HT-29 (cell line): ENCODE measurements at regions not wholly inside any gene's neighbourhood (a gene's known extent, or its start where the extent isn't known, plus 50 kb on each side); places are given as distances from the start of the nearest gene placed in this dataset.

Source experiments
- DNase-seq: peaks from one replicate; pipeline ENCODE4 v3.0.0-alpha.2; 2015; ENCODE audit warnings: low spot score

DNA sequence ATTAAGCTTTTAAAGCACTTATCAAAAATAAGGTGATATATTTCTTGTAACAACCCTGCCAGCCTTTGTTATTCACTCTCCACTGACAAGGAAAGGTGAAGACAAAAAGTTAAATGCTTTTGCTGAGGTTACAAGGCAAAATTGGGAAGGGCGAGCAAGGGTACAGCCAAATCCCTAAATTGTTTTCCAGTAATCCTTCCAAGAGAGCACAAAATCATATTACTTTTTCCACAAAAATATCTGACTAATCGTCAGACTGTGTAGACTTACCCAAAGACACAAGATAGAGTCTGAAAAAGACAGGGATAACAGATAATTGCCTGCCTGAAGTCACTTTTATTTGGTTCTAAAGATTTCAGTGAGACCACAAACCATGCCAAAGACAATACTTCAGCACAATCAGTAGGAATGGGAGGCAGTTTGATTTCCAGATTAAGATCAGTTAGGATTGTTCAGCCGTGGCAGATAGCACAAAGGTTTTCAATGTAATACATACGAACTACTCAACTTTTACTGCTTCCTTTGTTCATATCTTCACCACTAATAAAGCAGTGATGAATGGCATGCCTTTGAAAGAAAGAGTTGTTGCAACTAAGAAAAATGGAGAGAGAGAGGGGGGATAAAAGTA lies 383.8 kb upstream of the TUSC1 start:
- DNase-seq = no peak

DNA sequence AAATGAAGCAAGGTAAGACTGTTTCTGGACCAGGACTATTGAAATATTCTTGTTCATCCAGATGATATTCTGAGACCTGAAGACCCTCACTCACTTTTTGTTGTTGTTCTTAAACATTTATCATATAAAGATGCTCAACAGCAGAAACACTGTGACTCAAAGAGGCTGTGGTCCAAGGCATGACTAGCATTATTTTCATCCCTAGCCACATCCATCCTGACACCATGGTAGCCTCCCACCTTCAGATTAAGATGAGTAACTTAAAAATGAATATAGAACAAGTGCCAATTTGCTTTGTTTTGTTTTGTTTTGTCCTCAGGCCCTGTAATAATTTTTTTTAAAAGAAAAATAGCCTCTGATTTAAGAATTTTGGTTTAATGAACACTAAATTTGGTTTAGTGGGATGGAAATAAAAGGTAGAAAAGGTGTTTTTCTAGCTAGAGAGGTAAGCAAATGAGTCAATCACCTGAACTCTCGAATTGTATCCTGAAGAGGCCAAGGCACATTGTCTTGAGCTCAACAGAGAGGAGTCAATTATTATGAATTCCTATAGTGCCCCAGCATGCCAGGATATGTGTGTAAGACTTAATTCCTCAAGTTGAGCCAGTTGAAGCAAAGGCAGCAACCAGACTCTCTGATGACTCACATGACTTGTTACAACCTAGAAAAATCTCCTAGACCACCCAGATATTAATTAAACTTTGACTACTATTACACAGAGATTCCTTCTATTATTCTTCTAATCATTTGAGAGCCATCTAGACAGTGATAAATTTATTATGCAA lies 380.1 kb upstream of the TUSC1 start:
- DNase-seq = no peak

DNA sequence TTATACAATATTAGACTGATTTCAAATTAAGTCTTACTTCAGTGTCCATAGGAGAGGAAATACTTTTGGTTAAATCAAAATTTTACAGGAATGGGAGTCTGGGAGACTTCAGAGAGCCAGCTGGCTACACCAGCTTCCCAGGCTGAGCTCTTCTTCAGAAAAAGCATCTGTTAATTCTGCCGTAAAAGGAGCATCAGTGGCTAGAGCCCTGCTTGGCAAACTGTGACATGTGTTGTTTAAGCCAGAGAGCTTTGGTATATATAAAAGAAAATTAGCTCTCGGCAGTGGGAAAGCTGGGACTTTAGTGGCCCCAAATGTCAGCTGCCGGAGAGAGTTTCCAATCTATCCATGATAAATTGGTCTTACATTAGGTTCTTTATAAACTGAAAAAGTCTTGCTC lies 378.8 kb upstream of the TUSC1 start:
- DNase-seq = no peak

DNA sequence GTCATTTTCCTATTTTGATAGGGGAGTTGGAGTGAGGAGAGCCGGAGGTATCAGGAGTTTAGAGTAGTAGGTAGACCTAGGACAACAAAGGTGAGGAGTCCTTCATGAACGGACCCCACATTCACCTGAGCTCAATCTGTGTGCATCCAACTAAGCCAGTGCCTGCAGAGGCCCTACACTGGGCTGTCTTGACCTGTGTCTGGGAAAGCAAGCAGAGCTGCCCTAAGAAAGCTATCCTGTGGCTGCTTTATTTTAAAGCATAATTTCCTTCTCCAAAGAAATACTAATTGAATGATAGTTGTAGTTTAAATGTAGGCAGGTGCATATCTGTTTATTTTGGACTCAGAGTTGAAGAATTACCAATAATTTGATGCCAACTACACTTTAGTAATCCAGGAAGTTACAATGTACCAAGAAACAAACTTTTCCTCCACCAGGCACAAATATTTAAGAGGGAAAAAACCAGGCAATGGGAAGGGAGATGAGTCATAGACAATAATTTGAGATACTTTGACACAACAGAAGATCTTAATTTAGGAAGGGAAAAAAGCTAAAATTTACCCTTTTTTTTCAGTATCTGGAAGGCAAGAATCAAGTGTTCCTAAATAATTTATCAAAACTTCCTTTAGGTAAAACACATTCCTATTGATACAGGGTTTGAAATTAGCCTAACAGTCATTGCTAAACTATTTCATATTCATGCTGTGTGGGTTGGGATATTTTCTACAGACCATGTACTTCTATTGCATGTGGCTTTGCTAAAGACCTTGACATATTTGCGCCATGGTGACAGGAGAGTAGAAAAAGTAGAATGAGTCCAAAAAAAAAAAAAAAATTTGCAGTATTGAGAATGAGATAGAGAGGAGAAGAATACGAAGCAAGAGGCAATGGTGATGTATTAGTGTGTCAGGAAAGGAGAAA lies 376.6 kb upstream of the TUSC1 start:
- no peak for DNase-seq

DNA sequence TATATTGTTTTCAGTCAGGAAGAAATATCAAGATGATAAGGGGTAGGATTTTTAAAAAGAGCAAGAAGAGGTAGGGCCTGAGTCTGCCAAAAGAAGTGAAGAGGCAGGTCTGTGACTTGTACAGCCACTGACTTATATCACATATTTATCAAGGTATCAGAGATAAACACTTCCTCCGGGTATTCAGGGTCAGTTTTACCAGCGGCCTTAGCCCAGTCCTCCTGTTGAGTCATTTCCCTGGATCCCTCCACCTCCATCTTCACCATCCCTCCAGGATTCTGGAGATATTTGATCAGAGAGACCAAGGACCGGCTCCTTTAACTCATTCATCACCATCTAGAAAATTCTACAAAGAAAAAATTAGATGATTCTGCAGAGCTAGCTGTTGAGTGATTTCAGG lies 375.7 kb upstream of the TUSC1 start:
- no peak for DNase-seq

DNA sequence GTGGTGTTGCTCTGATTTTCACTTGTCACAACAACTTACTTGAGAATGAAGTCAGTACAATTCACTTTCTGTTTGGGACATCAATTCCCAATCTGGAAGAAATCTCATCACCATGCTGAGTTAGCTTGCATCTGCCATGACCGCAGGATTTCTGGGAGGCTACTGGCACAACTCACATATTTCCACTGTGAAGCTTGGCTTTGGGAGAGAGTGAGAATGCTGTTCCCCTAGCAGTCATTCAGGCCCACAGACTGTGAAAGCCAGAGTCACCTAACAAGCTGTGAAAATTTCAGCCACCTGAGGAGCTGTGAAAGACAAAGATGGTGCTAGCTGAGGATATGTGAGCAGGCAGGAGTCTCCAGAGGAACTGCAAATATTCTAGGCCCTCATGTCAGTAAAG lies 365.2 kb upstream of the TUSC1 start:
- DNase-seq = no peak

DNA sequence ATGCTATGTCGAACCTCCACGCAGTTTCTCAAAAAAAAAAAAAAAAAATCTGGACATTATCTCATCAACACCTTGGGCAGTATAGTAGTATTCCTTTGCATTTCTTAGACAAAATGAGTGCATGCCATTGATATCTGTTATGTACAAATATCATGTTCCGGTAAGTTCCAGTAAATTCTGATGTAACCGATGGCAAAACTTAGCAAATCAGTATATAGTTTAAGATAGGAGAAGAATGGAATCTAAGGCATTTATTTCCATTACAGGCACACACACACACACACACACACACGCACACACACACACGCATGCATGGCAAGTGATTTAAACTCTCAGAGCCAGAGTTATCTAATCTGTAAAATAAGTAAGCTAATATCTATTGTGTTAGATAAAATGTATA lies 356.5 kb upstream of the TUSC1 start:
- DNase-seq = no peak

DNA sequence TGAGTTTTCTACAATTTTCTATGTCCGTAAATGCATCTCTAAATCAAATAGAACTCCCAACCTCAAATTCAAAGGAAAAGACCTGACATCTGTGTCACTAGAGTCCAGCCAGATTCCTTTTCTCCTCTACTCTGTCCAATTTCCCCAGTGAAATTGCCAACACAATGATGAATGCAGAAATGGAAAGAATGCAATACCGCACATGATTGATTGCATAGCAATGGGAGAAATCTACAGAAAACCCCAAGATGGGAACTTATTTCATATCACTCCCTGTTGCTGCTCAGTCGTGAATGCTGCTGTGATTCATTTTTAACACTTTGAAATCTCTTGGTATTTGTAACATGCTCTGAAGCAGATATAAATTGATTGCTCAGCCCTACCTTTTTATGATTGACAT lies 355.1 kb upstream of the TUSC1 start:
- DNase-seq = no peak

DNA sequence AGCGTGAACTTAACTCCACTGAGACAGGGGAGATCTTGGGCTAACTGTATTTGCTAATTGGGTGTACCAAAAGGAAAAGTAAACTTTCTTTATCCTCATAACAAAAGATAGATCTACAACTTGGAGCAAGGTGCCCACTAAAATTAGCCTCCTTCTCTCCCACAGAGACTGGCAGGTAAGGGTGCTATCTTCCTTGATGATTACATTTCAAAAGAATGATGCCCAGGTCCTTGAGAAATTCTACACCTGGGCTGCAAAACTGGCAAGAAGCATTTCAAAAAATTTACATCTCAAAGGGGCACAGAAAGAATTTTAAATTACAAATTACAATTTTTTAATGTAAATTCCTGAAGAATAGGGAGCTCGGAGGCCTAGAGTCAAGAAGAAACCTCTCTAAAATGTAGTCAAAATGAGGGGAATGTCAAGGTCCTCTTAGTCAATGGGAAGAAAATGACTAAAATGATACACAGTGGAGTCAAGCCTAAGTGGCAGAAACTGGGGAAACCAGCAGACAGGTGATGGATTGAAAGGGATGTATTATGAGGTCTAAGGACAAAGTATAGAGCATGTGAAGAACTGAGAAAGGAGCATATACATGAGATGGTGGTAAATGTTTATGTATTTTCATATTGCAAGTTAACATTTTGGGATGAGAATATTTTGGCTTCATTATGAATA lies 348.3 kb upstream of the TUSC1 start:
- DNase-seq = no peak

DNA sequence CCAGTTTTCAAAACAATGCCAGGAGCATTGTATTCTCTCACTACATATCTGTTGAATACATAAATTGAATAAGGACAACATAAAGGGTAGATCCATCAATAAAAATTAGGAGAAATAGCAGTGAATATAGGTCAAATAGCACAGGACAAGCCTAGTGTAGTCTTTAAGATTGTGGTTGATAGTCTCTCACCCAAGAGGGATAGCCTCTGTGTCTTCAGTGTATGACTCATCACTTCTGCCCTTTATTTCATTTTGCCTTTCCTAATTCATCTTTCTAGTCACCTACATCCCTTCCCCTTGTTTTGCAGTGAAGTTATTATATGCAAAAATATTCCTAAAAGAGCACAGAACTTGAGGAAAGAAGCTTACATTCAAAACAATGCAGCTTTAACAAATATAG lies 335.0 kb upstream of the TUSC1 start:
- no peak for DNase-seq

DNA sequence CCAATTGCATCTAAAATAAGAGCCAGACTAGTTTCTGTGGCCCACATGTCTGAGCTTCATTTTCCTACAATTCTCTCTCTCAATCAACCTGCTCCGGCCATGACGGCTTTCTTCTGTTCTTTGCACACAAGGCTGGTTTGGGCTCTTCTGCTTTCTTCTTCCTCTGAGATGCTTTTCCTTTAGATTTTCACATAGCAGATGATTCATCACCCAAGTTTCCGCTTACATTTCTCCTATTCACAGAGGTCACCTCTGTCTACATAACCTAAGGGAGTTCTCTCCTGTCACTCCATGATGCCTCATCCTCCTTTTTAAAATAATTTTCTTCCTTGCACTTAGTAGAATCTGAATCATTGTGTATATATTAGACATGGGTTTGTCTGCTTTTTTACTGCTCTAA lies 334.6 kb upstream of the TUSC1 start:
- no peak for DNase-seq

DNA sequence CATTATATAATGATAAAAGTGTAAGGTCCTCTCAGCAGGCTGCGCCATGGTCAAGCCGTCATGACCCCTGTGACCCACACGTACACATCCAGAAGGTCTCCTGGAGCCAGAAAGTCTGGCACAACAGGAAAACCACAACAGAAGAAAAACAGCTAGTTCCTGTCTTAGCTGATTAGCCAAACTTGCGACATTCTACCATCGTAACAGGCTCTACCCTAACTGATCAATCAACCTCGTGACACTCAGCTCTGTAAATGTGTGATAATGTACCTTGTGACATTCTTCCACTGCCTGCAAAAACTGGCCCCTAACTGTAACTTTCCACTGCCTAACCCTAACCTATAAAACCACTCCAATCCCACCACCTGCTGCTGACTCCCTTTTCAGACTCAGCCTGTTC lies 316.4 kb upstream of the TUSC1 start:
- DNase-seq = no peak

DNA sequence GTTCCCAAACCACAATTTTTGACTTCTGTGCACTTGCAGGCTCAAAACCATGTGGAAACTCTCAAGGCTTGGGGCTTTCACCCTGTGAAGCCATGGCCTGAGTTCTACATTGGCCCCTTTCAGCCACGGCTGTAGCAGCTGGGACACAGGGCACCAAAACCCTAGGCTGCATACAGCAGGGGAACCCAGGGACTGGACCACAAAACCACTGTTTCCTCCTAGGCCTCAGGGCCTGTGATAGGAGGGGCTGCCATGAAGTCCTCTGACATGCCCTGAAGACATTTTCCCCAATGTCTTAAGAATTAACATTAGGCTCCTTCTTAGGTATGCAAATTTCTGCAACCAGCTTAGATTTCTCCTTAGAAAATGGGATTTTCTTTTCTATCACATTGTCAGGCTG lies 312.1 kb upstream of the TUSC1 start:
- no peak for DNase-seq

DNA sequence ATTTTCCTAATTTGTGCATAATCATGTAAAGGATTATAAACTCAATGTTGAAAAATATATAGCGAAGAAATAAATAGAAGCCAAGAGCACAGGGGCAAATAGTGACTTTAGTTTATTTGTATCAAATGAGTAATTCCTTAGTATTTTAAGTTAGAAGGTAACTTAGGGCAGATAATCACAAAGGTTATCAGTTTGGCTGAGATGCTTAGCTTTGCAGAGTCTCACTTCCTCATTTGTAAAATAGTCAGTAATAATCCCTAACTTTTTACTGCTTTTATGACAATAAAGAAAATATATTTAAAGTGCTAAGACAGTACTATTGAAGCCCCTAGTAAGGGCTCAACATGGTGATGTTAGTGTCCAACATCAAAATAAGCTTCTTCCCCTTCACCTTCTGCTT lies 297.4 kb upstream of the TUSC1 start:
- no peak for DNase-seq

DNA sequence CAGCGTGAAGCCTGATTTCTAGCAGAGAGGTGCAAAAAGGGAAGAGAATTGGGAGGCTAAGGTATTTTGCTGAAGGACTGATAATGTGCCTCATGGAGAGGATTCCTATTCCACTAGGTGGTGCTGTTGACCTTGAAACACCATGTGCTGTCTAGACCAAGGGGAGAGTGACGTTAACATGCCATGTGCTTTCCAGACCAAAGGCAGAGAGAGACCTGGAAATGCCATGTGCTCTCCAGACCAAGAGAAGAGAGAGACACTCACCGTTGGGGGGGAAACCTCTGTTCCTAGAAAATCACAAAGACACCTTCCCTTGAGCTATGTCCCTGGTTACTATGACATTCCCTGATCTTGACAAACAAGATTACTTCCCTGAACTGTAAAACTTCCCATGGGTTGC lies 286.0 kb upstream of the TUSC1 start:
- DNase-seq = peak; percentile 89

DNA sequence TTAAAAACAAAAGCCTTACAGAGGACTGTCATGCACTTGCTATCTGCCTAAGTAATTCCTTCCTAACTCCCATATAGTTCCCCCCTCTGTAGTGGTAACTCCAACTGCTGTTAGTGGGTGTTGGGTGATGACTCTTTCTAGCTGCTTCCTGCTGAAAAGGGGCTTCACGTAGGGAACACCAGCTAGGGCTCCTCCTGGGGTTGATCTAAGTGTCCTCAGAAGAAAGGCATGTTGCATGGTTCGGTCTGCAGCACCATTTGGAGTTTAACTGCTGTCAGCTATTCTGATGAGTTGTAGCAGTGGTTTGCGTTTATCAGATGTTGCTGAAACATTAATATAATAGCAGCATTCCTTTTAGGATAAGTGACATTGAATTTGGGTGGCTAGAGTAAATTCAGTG lies 281.9 kb upstream of the TUSC1 start:
- no peak for DNase-seq

DNA sequence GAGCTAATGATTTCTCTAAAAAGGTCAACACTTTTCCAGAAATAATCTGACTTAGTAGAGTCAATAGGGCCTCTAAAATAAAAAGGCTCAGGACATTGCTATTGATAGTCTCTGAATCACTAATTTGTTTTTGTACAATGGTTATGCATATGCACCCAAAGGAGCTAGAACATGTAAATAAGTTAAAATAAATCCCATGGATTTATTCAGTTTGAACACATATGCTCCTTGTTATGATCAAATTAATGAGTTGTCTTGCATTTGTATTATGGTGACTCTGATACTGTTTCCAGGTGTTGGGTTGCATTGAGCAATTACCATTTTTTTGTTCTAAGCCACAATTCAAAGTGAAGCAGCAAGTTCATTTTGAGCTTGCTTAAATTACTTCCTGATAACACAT lies 276.0 kb upstream of the TUSC1 start:
- DNase-seq = no peak

DNA sequence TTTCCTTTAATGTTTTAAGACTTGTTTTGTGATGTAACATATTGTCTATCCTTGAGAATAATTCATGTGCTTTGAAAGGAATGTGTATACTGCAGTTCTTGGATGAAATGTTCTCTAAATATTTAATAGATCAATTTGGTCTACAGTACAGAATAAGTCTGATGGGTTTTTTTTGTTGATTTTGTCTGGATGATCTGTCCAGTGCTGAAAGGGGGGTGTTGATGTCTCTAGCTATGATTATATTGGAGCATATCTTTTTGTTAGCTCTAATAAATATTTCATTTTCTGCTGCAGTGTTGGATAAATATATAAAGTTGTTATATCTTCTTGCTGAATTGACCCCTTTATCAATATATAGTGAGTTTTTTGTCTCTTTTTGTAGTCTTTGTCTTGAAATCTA lies 269.9 kb upstream of the TUSC1 start:
- no peak for DNase-seq

DNA sequence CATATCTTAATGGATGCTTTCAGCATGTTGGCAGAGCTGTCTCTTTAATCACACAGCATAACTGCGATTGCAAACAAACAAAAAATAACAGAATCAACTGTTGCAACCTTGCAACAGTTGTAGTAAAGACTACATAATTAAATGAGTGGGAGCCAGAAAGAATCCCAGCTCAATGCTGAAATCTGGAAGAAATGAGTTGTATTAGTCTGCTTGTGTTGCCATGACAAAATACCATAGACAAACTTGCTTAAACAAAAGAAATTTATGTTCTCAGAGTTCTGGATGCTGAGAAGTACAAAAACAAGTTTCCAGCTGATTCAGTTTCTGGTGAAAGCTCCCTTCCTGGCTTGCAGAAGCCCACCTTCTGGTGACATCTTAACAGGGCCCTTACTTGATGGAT lies 260.9 kb upstream of the TUSC1 start:
- no peak for DNase-seq

DNA sequence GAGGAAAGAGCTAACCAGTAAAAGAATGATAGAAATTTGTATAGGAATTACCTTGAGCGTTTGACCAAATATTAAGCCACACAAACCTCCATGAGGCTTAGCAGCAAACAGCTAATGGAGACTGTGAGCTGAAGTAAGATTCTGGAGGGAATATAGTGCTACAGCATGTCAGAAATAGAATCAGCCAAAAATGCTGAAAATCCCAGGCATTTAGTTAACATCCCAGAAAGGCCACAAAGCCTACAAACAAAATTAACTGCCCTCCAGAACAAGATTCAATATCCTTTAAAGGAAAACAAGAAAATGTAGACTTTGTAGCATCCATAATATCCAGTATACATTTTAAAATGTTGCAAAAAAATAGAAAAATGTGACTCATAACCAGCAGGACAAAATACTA lies 257.8 kb upstream of the TUSC1 start:
- DNase-seq = no peak

DNA sequence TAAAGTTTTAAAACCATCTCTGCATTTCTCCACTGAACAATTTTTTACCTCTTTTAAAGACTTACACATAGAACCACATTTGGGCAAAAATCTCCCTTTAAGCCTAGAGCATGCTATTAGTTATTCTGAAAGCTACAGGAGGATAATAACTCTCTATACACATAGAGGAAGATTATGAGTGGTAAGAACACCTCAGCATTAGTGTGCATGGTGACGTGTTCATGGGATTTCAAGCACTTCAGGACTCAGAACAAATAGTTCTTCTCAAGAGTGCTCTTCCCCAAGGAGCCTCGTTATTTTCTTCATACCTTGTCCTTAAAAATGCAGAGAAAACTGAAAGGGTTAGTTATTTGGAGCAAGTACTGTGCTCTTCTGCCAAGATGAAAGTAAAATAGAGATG lies 256.9 kb upstream of the TUSC1 start:
- no peak for DNase-seq

DNA sequence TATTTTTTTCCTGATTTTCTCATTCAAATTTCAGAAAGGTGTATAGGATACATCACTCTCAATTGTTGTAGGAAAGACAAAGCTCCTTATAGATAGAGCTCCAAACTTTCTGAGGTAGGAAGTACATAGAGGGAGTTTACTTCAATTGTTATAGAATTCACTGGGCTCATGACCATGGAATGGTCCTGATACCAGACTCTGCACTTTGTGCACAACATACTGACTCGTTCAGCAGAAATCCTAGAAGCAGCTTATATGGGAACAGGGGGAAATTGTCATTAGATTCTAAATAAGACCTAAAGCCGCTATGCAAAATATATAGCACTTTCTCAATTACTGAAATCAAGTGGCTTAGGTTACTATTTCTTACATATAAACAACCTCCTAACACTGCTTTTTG lies 240.5 kb upstream of the TUSC1 start:
- no peak for DNase-seq
